NCI-H1105 treated with DMSO at 0.1 percent for 48 hours (cell line): ENCODE measurements at regions not wholly inside any gene's neighbourhood (a gene's known extent, or its start where the extent isn't known, plus 50 kb on each side); places are given as distances from the start of the nearest gene placed in this dataset.

Source experiments
- DNase-seq: peaks from one replicate; lab custom pipeline; 2025; lab: John Stamatoyannopoulos, UW

- DNase-seq: no peak
These were observed 51.4 kb upstream of the MSX1 start for GRCh38 chr4:4808086-4808485.

GRCh38 chr4:4805887-4806286 is 53.6 kb upstream of the MSX1 start:
- DNase-seq: no peak

- no peak for DNase-seq
These were observed 55.6 kb upstream of the MSX1 start for GRCh38 chr4:4803912-4804296.

- DNase-seq: no peak
These were observed 56.1 kb upstream of the MSX1 start for GRCh38 chr4:4803216-4803911.

GRCh38 chr4:4800646-4801408 is 58.6 kb upstream of the MSX1 start:
- no peak for DNase-seq

- no peak for DNase-seq
These were observed 65.0 kb upstream of the MSX1 start for GRCh38 chr4:4794421-4794820.

GRCh38 chr4:4792466-4792865 is 67.0 kb upstream of the MSX1 start:
- DNase-seq: no peak

- DNase-seq: no peak
These were observed 68.0 kb upstream of the MSX1 start for GRCh38 chr4:4791299-4792111.

GRCh38 chr4:4789462-4789861 is 70.0 kb upstream of the MSX1 start:
- no peak for DNase-seq

- DNase-seq: no peak
These were observed 70.9 kb upstream of the MSX1 start for GRCh38 chr4:4788573-4788972.

GRCh38 chr4:4787421-4787820 is 72.0 kb upstream of the MSX1 start:
- no peak for DNase-seq

- no peak for DNase-seq
These were observed 75.1 kb upstream of the MSX1 start for GRCh38 chr4:4784379-4784778.

GRCh38 chr4:4783847-4784246 is 75.6 kb upstream of the MSX1 start:
- no peak for DNase-seq

GRCh38 chr4:4782969-4783368 is 76.5 kb upstream of the MSX1 start:
- DNase-seq: no peak

- no peak for DNase-seq
These were observed 77.3 kb upstream of the MSX1 start for GRCh38 chr4:4781936-4782707.

GRCh38 chr4:4780729-4781244 is 78.7 kb upstream of the MSX1 start:
- no peak for DNase-seq

GRCh38 chr4:4779486-4779885 is 80.0 kb upstream of the MSX1 start:
- DNase-seq: no peak

- no peak for DNase-seq
These were observed 80.4 kb upstream of the MSX1 start for GRCh38 chr4:4779054-4779453.

- no peak for DNase-seq
These were observed 80.9 kb upstream of the MSX1 start for GRCh38 chr4:4778554-4778953.

GRCh38 chr4:4776934-4777333 is 82.5 kb upstream of the MSX1 start:
- no peak for DNase-seq

- DNase-seq: no peak
These were observed 83.1 kb upstream of the MSX1 start for GRCh38 chr4:4776335-4776734.

GRCh38 chr4:4775493-4776004 is 83.9 kb upstream of the MSX1 start:
- DNase-seq: no peak
